ENCODE measurements at regions not wholly inside any gene's neighbourhood (a gene's known extent, or its start where the extent isn't known, plus 50 kb on each side); places are given as distances from the start of the nearest gene placed in this dataset.

GRCh38 chr1:191343816-191344215 is 814.4 kb upstream of the RGS18 start:
- TF ChIP-seq CTCF (IDR thresholded peaks at IDR 0.05; ENCODE audit: insufficient read depth, low read depth, low read length) (no peak), EZH2 (IDR thresholded peaks at IDR 0.05; ENCODE audit: insufficient read depth, low read length) (no peak)
